DOHH2 (cell line): ENCODE measurements at regions not wholly inside any gene's neighbourhood (a gene's known extent, or its start where the extent isn't known, plus 50 kb on each side); places are given as distances from the start of the nearest gene placed in this dataset.

Source experiments
- EZH2phosphoT487 ChIP-seq: fragments of 200-600 bp; sonication (generic); IDR thresholded peaks from 2 replicates; pipeline ENCODE4 v1.6.1; 2017; ENCODE audit warnings: borderline replicate concordance, mild to moderate bottlenecking, antibody characterized with exemption, low read length, moderate library complexity, mixed read lengths
- TF ChIP-seq, protein P1 (sequence below): fragments of 200-600 bp; sonication (generic); IDR thresholded peaks from one replicate; pipeline ENCODE4 v1.5.1; 2014; ENCODE audit warnings: antibody characterized with exemption, mild to moderate bottlenecking, low read depth, low read length; ENCODE audit not compliant: poor library complexity, severe bottlenecking

- TF ChIP-seq, protein P1, sequence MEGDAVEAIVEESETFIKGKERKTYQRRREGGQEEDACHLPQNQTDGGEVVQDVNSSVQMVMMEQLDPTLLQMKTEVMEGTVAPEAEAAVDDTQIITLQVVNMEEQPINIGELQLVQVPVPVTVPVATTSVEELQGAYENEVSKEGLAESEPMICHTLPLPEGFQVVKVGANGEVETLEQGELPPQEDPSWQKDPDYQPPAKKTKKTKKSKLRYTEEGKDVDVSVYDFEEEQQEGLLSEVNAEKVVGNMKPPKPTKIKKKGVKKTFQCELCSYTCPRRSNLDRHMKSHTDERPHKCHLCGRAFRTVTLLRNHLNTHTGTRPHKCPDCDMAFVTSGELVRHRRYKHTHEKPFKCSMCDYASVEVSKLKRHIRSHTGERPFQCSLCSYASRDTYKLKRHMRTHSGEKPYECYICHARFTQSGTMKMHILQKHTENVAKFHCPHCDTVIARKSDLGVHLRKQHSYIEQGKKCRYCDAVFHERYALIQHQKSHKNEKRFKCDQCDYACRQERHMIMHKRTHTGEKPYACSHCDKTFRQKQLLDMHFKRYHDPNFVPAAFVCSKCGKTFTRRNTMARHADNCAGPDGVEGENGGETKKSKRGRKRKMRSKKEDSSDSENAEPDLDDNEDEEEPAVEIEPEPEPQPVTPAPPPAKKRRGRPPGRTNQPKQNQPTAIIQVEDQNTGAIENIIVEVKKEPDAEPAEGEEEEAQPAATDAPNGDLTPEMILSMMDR, result no peak
- TF ChIP-seq EZH2phosphoT487, result no peak
Measured at GRCh38 chr20:17803765-17804164, 104.0 kb downstream of the BANF2 start.
